SK-N-SH (cell line): ENCODE measurements at regions not wholly inside any gene's neighbourhood (a gene's known extent, or its start where the extent isn't known, plus 50 kb on each side); places are given as distances from the start of the nearest gene placed in this dataset.

Experiments used
- CTCF ChIA-PET: fragments of 300-600, 350-600 bp; formaldehyde crosslinking; extraction: SDS; loops from one replicate; lab custom pipeline; 2021; lab: Yijun Ruan, JAX
- POLR2A ChIA-PET: fragments of 350-600 bp; sonication (Branson Sonifier 250); formaldehyde crosslinking; extraction: SDS; loops from one replicate; lab custom pipeline; 2020; ENCODE audit warnings: antibody characterized with exemption, inconsistent platforms; lab: Yijun Ruan, JAX
- DNase-seq: peaks from one replicate; pipeline ENCODE4 v3.0.0; 2012
- H2AFZ ChIP-seq: fragments of 200-600 bp; sonication (generic); 2 replicates; pipeline ENCODE4 v1.8.1; 2016; ENCODE audit warnings: antibody characterized with exemption, mild to moderate bottlenecking, low read depth
- H3F3A ChIP-seq: fragments of 200-600 bp; sonication (generic); replicated peaks from 2 replicates; pipeline ENCODE3; 2016; ENCODE audit warnings: antibody characterized with exemption, mild to moderate bottlenecking; ENCODE audit not compliant: insufficient read depth
- H3K27ac ChIP-seq, 2 experiments: fragments of 200-500 bp in 1 of 2; fragments of 200-600 bp in 1 of 2; sonication (Bioruptor generic) in 1 of 2; sonication (generic), shearing (Covaris generic) in 1 of 2; 2 replicates each; pipeline versions ENCODE4 v1.5.1 to v1.6.1; 2014 to 2016; ENCODE audit warnings: low read depth in 2 of 2, inconsistent platforms in 1 of 2, low read length in 1 of 2, mild to moderate bottlenecking in 1 of 2, mixed read lengths in 1 of 2
- H3K27me3 ChIP-seq: fragments of 200-600 bp; sonication (generic), shearing (Covaris generic); 2 replicates; pipeline ENCODE4 v1.6.1; 2016; ENCODE audit warnings: mixed run types; ENCODE audit not compliant: insufficient read depth
- H3K36me3 ChIP-seq, 2 experiments: fragments of 200-500 bp in 1 of 2; fragments of 200-600 bp in 1 of 2; sonication (Bioruptor generic) in 1 of 2; sonication (generic) in 1 of 2; replicated peaks in 1 of 2; 2 replicates each; pipeline versions ENCODE3 to v1.5.1; 2014 to 2016; ENCODE audit warnings: low read length in 1 of 2, mild to moderate bottlenecking in 1 of 2; ENCODE audit not compliant: insufficient read depth in 2 of 2, control insufficient read depth in 1 of 2
- H3K4me1 ChIP-seq, 2 experiments: fragments of 200-500 bp in 1 of 2; fragments of 200-600 bp in 1 of 2; sonication (Bioruptor generic) in 1 of 2; sonication (generic), shearing (Covaris generic) in 1 of 2; 2 replicates each; pipeline versions ENCODE4 v1.5.1 to v1.6.1; 2014 to 2016; ENCODE audit warnings: low read depth in 1 of 2, low read length in 1 of 2, mixed run types in 1 of 2; ENCODE audit not compliant: insufficient read depth in 2 of 2, control insufficient read depth in 1 of 2
- H3K4me2 ChIP-seq: fragments of 200-600 bp; sonication (generic), shearing (Covaris generic); 2 replicates; pipeline ENCODE4 v1.6.1; 2017; ENCODE audit warnings: mixed run types
- H3K4me3 ChIP-seq, 2 experiments: fragments of 200-500 bp in 1 of 2; fragments of 200-600 bp in 1 of 2; sonication (Bioruptor generic) in 1 of 2; sonication (generic), shearing (Covaris generic) in 1 of 2; 2 replicates each; pipeline versions ENCODE4 v1.5.1 to v1.8.1; 2014 to 2016; ENCODE audit warnings: low read depth in 2 of 2, inconsistent platforms in 1 of 2, low read length in 1 of 2, mild to moderate bottlenecking in 1 of 2, mixed read lengths in 1 of 2, moderate library complexity in 1 of 2
- H3K79me2 ChIP-seq: fragments of 200-600 bp; sonication (generic); 2 replicates; pipeline ENCODE4 v1.8.1; 2017; ENCODE audit warnings: mild to moderate bottlenecking; ENCODE audit not compliant: insufficient read depth
- H3K9ac ChIP-seq: fragments of 200-600 bp; sonication (generic); 2 replicates; pipeline ENCODE4 v1.6.1; 2017; ENCODE audit warnings: mixed run types
- H3K9me2 ChIP-seq: fragments of 200-600 bp; sonication (generic); 2 replicates; pipeline ENCODE4 v1.6.1; 2017; ENCODE audit warnings: mixed run types
- H3K9me3 ChIP-seq: fragments of 200-600 bp; sonication (generic); 2 replicates; pipeline ENCODE4 v1.6.1; 2017; ENCODE audit warnings: mixed run types, mild to moderate bottlenecking, moderate library complexity
- H4K20me1 ChIP-seq: fragments of 200-600 bp; sonication (generic); 2 replicates; pipeline ENCODE4 v1.6.1; 2017; ENCODE audit warnings: mild to moderate bottlenecking, mixed run types; ENCODE audit not compliant: insufficient read depth
- EP300 ChIP-seq, 2 experiments: IDR thresholded peaks; 2 replicates each; pipeline versions ENCODE4 v1.4.0 to v1.6.1; 2012; ENCODE audit warnings: borderline replicate concordance in 1 of 2, low read depth in 1 of 2, low read length in 1 of 2
- FOXM1 ChIP-seq: IDR thresholded peaks from 2 replicates; pipeline ENCODE4 v1.4.0; 2012; ENCODE audit warnings: low read depth, mild to moderate bottlenecking
- GABPA ChIP-seq: IDR thresholded peaks from 2 replicates; pipeline ENCODE4 v1.4.0; 2012; ENCODE audit warnings: low read depth, mild to moderate bottlenecking
- IRF3 ChIP-seq: fragments of 150-350 bp; IDR thresholded peaks from 2 replicates; pipeline ENCODE4 v1.6.1; 2016; ENCODE audit warnings: mild to moderate bottlenecking, low read depth, low read length
- MXI1 ChIP-seq: IDR thresholded peaks from 2 replicates; pipeline ENCODE4 v1.6.1; 2012; ENCODE audit warnings: mild to moderate bottlenecking, low read depth, low read length, improper control_type of control experiment
- NFIC ChIP-seq: IDR thresholded peaks from 2 replicates; pipeline ENCODE4 v1.4.0; 2012; ENCODE audit warnings: borderline replicate concordance
- NRF1 ChIP-seq: IDR thresholded peaks from 2 replicates; pipeline ENCODE4 v1.6.1; 2012; ENCODE audit warnings: low read depth, mild to moderate bottlenecking, low read length
- SIN3A ChIP-seq: IDR thresholded peaks from 2 replicates; pipeline ENCODE4 v1.6.1; 2012; ENCODE audit warnings: low read depth, mild to moderate bottlenecking, low read length, moderate library complexity, borderline replicate concordance
- SMC3 ChIP-seq: IDR thresholded peaks from 2 replicates; pipeline ENCODE4 v1.6.1; 2012; ENCODE audit warnings: low read depth, low read length, improper control_type of control experiment
- TAF1 ChIP-seq: IDR thresholded peaks from 2 replicates; pipeline ENCODE4 v1.6.1; 2012; ENCODE audit warnings: low read depth, mild to moderate bottlenecking, low read length, moderate library complexity, borderline replicate concordance
- USF2 ChIP-seq: fragments of 150-350 bp; IDR thresholded peaks from 2 replicates; pipeline ENCODE4 v1.6.1; 2017; ENCODE audit warnings: antibody characterized with exemption, low read length, low read depth, borderline replicate concordance
- WGBS: methylation state at CpG from one replicate; pipeline ENCODE4 v1.1.6; 2017; ENCODE audit warnings: low lambda C conversion rate; 5-methylcytosine and 5-hydroxymethylcytosine counted together
- TF ChIP-seq, protein P1 (sequence below): IDR thresholded peaks from 2 replicates; pipeline ENCODE4 v1.4.0; 2012; ENCODE audit warnings: low read depth, borderline replicate concordance
- TF ChIP-seq, protein P2 (sequence below): IDR thresholded peaks from 2 replicates; pipeline ENCODE4 v1.4.0; 2012; ENCODE audit warnings: low read depth
- TF ChIP-seq, protein P3 (sequence below): fragments of 200-600 bp; sonication (generic); IDR thresholded peaks from 2 replicates; pipeline ENCODE4 v1.6.1; 2017; ENCODE audit warnings: antibody characterized with exemption, mild to moderate bottlenecking, moderate library complexity

- H3K27ac ChIP-seq = no peak overlapping the region
These were observed 72.0 kb downstream of the SLC4A3 start for GRCh38 chr2:219699440-219699821.

DNA sequence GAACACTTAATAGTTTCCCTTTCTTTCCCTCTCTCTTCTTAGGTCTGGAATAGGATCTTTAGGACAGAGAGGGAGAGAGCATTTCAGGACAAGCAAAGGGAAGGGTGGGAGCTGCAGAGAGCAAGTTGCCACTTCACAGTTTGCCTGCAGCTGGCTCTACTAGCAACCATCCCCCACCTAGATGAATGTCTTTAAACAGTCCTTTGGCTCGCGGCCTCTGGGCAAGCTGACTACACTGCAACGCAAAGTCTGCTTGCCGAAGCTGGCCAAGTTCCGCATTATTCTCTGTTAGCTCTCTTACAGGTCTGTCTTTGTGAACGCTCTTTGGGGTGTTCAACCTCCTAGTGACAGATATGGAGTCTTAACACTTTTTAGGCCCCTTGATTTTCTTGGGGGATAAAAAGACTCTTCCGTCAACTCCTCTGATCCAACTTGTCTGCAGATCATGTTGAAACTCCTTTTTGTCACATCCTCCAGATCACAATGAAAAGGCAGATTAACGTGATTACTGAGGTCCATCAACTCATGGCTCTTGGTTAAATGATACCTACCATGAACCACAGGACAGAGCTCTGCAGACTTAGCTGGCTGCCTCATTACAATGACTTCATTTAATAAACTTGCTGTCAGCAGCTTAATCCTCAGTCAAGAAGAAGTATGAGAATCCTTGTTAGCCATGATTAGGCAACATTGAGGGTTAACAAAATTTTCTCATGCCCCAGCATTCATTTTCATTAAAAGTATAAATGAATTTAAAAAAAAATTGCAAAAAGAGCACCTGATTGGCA is 74.6 kb downstream of the SLC4A3 start:
- Histone ChIP-seq H3K79me2 (no peaks in the 10 kb centered on the region), H3K27ac (no peak overlapping the region), H3K9me3 (no peaks in the 10 kb centered on the region), H3K9ac (no peak overlapping the region), H2AFZ (no peak overlapping the region), H3K27me3 (peaks cover 37% of the 10 kb centered on the region), H3F3A (no peaks in the 10 kb centered on the region), H3K9me2 (no peaks in the 10 kb centered on the region), H3K4me3 (no peak overlapping the region), H3K4me2 (no peak overlapping the region), H3K36me3 (no peaks in the 10 kb centered on the region), H3K4me1 (no peaks in the 10 kb centered on the region), H4K20me1 (no peaks in the 10 kb centered on the region)
- POLR2A ChIA-PET = no interaction called here
- WGBS = 37% methylated on average over 8 of the region's 8 CpGs
- DNase-seq = no peak
- CTCF ChIA-PET = interaction anchor here (6.0 kb wide), 1 partner anchor 12 kb away, joined by 47 read pairs; no protein-coding TSS in a partner anchor
- TF ChIP-seq GABPA (no peak), TAF1 (no peak), USF2 (no peak), SMC3 (no peak), NFIC (no peak), SIN3A (no peak), IRF3 (no peak), MXI1 (no peak), EP300 (IDR thresholded peaks at IDR 0.05; ENCODE audit: borderline replicate concordance in 1 of 2, low read depth in 1 of 2, low read length in 1 of 2) (no peak), NRF1 (no peak)
- TF ChIP-seq, protein P1, sequence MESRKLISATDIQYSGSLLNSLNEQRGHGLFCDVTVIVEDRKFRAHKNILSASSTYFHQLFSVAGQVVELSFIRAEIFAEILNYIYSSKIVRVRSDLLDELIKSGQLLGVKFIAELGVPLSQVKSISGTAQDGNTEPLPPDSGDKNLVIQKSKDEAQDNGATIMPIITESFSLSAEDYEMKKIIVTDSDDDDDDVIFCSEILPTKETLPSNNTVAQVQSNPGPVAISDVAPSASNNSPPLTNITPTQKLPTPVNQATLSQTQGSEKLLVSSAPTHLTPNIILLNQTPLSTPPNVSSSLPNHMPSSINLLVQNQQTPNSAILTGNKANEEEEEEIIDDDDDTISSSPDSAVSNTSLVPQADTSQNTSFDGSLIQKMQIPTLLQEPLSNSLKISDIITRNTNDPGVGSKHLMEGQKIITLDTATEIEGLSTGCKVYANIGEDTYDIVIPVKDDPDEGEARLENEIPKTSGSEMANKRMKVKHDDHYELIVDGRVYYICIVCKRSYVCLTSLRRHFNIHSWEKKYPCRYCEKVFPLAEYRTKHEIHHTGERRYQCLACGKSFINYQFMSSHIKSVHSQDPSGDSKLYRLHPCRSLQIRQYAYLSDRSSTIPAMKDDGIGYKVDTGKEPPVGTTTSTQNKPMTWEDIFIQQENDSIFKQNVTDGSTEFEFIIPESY = no peak
- TF ChIP-seq, protein P2, sequence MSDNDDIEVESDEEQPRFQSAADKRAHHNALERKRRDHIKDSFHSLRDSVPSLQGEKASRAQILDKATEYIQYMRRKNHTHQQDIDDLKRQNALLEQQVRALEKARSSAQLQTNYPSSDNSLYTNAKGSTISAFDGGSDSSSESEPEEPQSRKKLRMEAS = no peak
- TF ChIP-seq, protein P3, sequence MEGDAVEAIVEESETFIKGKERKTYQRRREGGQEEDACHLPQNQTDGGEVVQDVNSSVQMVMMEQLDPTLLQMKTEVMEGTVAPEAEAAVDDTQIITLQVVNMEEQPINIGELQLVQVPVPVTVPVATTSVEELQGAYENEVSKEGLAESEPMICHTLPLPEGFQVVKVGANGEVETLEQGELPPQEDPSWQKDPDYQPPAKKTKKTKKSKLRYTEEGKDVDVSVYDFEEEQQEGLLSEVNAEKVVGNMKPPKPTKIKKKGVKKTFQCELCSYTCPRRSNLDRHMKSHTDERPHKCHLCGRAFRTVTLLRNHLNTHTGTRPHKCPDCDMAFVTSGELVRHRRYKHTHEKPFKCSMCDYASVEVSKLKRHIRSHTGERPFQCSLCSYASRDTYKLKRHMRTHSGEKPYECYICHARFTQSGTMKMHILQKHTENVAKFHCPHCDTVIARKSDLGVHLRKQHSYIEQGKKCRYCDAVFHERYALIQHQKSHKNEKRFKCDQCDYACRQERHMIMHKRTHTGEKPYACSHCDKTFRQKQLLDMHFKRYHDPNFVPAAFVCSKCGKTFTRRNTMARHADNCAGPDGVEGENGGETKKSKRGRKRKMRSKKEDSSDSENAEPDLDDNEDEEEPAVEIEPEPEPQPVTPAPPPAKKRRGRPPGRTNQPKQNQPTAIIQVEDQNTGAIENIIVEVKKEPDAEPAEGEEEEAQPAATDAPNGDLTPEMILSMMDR = no peak

More at GRCh38 chr2:219699440-219699821, 72.0 kb downstream of the SLC4A3 start:
- H4K20me1 ChIP-seq = no peaks in the 10 kb centered on the region
- H3K36me3 ChIP-seq = no peaks in the 10 kb centered on the region
- H3K4me2 ChIP-seq = no peak overlapping the region
- no peaks in the 10 kb centered on the region for H3F3A ChIP-seq
- H3K9me3 ChIP-seq = no peaks in the 10 kb centered on the region
- H3K27me3 ChIP-seq = peaks cover 51% of the 10 kb centered on the region
- H3K79me2 ChIP-seq = no peaks in the 10 kb centered on the region
- ChIA-PET POLR2A (interaction anchor here (0.6 kb wide), 1 partner anchor 866 kb away, joined by 3 read pairs; no protein-coding TSS in a partner anchor), CTCF (interaction anchor here (0.6 to 6.0 kb wide), 4 partner anchors 9 to 158 kb away, joined by 3 to 47 read pairs (median 3); no protein-coding TSS in a partner anchor)
- H3K4me3 ChIP-seq = no peak overlapping the region
- no peaks in the 10 kb centered on the region for H3K4me1 ChIP-seq
- H3K9ac ChIP-seq = no peak overlapping the region
- WGBS = 40% methylated on average over 8 of the region's 8 CpGs
- no peak for DNase-seq
- H3K9me2 ChIP-seq = no peaks in the 10 kb centered on the region
- TF ChIP-seq SIN3A (no peak), FOXM1 (no peak)
- H2AFZ ChIP-seq = no peak overlapping the region
